ENCODE measurements at regions not wholly inside any gene's neighbourhood (a gene's known extent, or its start where the extent isn't known, plus 50 kb on each side); places are given as distances from the start of the nearest gene placed in this dataset.

GRCh38 chr1:93022580-93022979 is 56.5 kb upstream of the MTF2 start:
- Mint-ChIP-seq H3K4me3 (no peak overlapping the region), H3K27me3 (ENCODE audit: low read depth, poor library complexity) (no peaks in the 10 kb centered on the region), H3K9me3 (no peaks in the 10 kb centered on the region), H3K27ac (no peak overlapping the region), H3K4me1 (no peaks in the 10 kb centered on the region), H3K36me3 (ENCODE audit: low read depth) (no peaks in the 10 kb centered on the region)
- no peak for DNase-seq
- TF ChIP-seq CTCF (IDR thresholded peaks at IDR 0.05): no peak

- no peaks in the 10 kb centered on the region for H3K4me1 Mint-ChIP-seq
- DNase-seq: no peak
Observed at GRCh38 chr1:93023281-93023680, 55.8 kb upstream of the MTF2 start.

GRCh38 chr1:93025572-93025971 is 53.5 kb upstream of the MTF2 start:
- Mint-ChIP-seq H3K4me1 (no peaks in the 10 kb centered on the region), H3K9me3 (no peaks in the 10 kb centered on the region), H3K27me3 (ENCODE audit: low read depth, poor library complexity) (no peaks in the 10 kb centered on the region), H3K4me3 (no peak overlapping the region), H3K27ac (no peak overlapping the region), H3K36me3 (ENCODE audit: low read depth) (no peaks in the 10 kb centered on the region)
- DNase-seq: no peak
- no peak for TF ChIP-seq CTCF (IDR thresholded peaks at IDR 0.05)

More at GRCh38 chr1:93023281-93023680, 55.8 kb upstream of the MTF2 start:
- no peaks in the 10 kb centered on the region for H3K27me3 Mint-ChIP-seq (ENCODE audit: low read depth, poor library complexity)
- no peaks in the 10 kb centered on the region for H3K36me3 Mint-ChIP-seq (ENCODE audit: low read depth)
- H3K27ac Mint-ChIP-seq: no peak overlapping the region
- TF ChIP-seq CTCF (IDR thresholded peaks at IDR 0.05): no peak
- H3K4me3 Mint-ChIP-seq: no peak overlapping the region
- H3K9me3 Mint-ChIP-seq: no peaks in the 10 kb centered on the region

- no peak overlapping the region for H3K4me3 Mint-ChIP-seq
- DNase-seq: no peak
- H3K27me3 Mint-ChIP-seq (ENCODE audit: low read depth, poor library complexity): no peaks in the 10 kb centered on the region
- peaks cover 8% of the 10 kb centered on the region for H3K4me1 Mint-ChIP-seq
- H3K9me3 Mint-ChIP-seq: no peaks in the 10 kb centered on the region
- no peak for TF ChIP-seq CTCF (IDR thresholded peaks at IDR 0.05)
- H3K36me3 Mint-ChIP-seq (ENCODE audit: low read depth): no peaks in the 10 kb centered on the region
- no peak overlapping the region for H3K27ac Mint-ChIP-seq
Observed at GRCh38 chr1:93028542-93028941, 50.5 kb upstream of the MTF2 start.

Data from nephron progenitor cell (in vitro differentiated cells).